HG02884 (cell line): ENCODE measurements at regions not wholly inside any gene's neighbourhood (a gene's known extent, or its start where the extent isn't known, plus 50 kb on each side); places are given as distances from the start of the nearest gene placed in this dataset.

Experiments
- ATAC-seq: cut with Tn5 transposase; IDR thresholded peaks from one replicate; pipeline ENCODE4 v1.9.1; 2021; ENCODE audit warnings: mild to moderate bottlenecking, moderate library complexity; ENCODE audit not compliant: unreplicated experiment

GRCh38 chr11:134478611-134479010, 66.6 kb upstream of the B3GAT1 start:
- ATAC-seq, result no peak

GRCh38 chr11:134478176-134478575, 66.1 kb upstream of the B3GAT1 start:
- ATAC-seq, result no peak

- ATAC-seq, result no peak
Observed at GRCh38 chr11:134477486-134477885, 65.4 kb upstream of the B3GAT1 start.

- no peak for ATAC-seq
Observed at GRCh38 chr11:134476435-134477021, 64.5 kb upstream of the B3GAT1 start.

GRCh38 chr11:134475951-134476350, 63.9 kb upstream of the B3GAT1 start:
- ATAC-seq, result no peak

- ATAC-seq, result no peak
Observed at GRCh38 chr11:134474942-134475341, 62.9 kb upstream of the B3GAT1 start.

GRCh38 chr11:134474070-134474860, 62.2 kb upstream of the B3GAT1 start:
- ATAC-seq, result no peak

- no peak for ATAC-seq
Observed at GRCh38 chr11:134471716-134472455, 59.8 kb upstream of the B3GAT1 start.

GRCh38 chr11:134471087-134471715, 59.2 kb upstream of the B3GAT1 start:
- no peak for ATAC-seq

- ATAC-seq, result no peak
Observed at GRCh38 chr11:134470238-134470637, 58.2 kb upstream of the B3GAT1 start.

GRCh38 chr11:134469627-134470026, 57.6 kb upstream of the B3GAT1 start:
- no peak for ATAC-seq

- no peak for ATAC-seq
Observed at GRCh38 chr11:134468796-134469195, 56.8 kb upstream of the B3GAT1 start.

GRCh38 chr11:134468081-134468668, 56.1 kb upstream of the B3GAT1 start:
- ATAC-seq, result no peak

GRCh38 chr11:134466610-134467567, 54.8 kb upstream of the B3GAT1 start:
- no peak for ATAC-seq

- ATAC-seq, result no peak
Observed at GRCh38 chr11:134466156-134466555, 54.1 kb upstream of the B3GAT1 start.

GRCh38 chr11:134464981-134465730, 53.1 kb upstream of the B3GAT1 start:
- no peak for ATAC-seq

- ATAC-seq, result no peak
Observed at GRCh38 chr11:134464196-134464595, 52.2 kb upstream of the B3GAT1 start.

GRCh38 chr11:134463716-134464115, 51.7 kb upstream of the B3GAT1 start:
- ATAC-seq, result no peak
